Large intestine (tissue), 3 donors: ENCODE measurements at regions not wholly inside any gene's neighbourhood (a gene's known extent, or its start where the extent isn't known, plus 50 kb on each side); places are given as distances from the start of the nearest gene placed in this dataset.
A peak's percentile ranks its signal among the peaks of the same experiment; 100 is the strongest.
"Not testable (repeated sequence)": the region's sequence is repeated elsewhere in the genome, so short reads cannot be mapped to it uniquely, and the experiment has no call there.

ENCODE experiments used
- DNase-seq, 2 donors: peaks; one replicate each; pipeline versions ENCODE4 v3.0.0 to v3.0.0-alpha.2; 2013
- H3K27ac ChIP-seq: one replicate; pipeline ENCODE4 v1.5.1; 2013; ENCODE audit warnings: low read length
- H3K27me3 ChIP-seq: 2 replicates; pipeline ENCODE4 v1.6.1; 2013; ENCODE audit warnings: low read length; ENCODE audit not compliant: control insufficient read depth, insufficient read depth
- H3K36me3 ChIP-seq: 2 replicates; pipeline ENCODE4 v1.6.1; 2013; ENCODE audit warnings: low read length; ENCODE audit not compliant: control insufficient read depth, insufficient read depth
- H3K4me1 ChIP-seq: one replicate; pipeline ENCODE4 v1.6.1; 2013; ENCODE audit warnings: low read length; ENCODE audit not compliant: control insufficient read depth, insufficient read depth
- H3K4me3 ChIP-seq: one replicate; pipeline ENCODE4 v1.5.1; 2013; ENCODE audit warnings: low read length
- H3K9me3 ChIP-seq: one replicate; pipeline ENCODE4 v1.6.1; 2013; ENCODE audit warnings: mild to moderate bottlenecking, low read depth, low read length, moderate library complexity; ENCODE audit not compliant: control insufficient read depth
- WGBS: methylation state at CpG from one replicate; pipeline ENCODE4 v1.1.5; 2013; ENCODE audit warnings: low lambda C conversion rate; ENCODE audit not compliant: insufficient coverage; 5-methylcytosine and 5-hydroxymethylcytosine counted together

DNA sequence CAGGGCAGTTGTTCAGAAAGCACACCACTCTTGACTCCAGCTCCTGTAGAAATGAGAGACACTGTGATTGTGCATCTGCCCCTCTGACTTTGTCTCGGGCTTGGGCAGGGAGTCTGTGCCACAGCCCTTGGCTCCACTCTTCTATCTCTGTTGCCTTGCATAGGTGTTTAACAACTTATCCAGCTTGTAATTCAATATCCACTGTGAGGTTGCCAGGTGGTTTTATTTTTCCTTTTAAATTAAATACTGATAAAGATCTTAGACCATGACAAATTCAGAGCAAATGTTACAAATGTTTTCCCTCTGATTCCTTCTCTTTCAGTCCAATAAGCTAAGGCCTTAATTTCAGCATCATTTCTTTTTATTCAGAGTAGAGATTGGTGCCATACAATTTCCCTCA lies 421.7 kb downstream of the STK39 start:
- Histone ChIP-seq H3K27me3 (no peaks in the 10 kb centered on the region), H3K27ac (no peak overlapping the region), H3K36me3 (no peaks in the 10 kb centered on the region), H3K4me3 (no peak overlapping the region), H3K9me3 (no peaks in the 10 kb centered on the region), H3K4me1 (no peaks in the 10 kb centered on the region)
- WGBS, result no CpG with 5 or more reads among the region's 1 CpG
- no peak for DNase-seq

GRCh38 chr2:167822690-167823465 lies 424.5 kb downstream of the STK39 start:
- WGBS, result 100% methylated on average over 1 of the region's 3 CpGs
- Histone ChIP-seq H3K36me3 (no peaks in the 10 kb centered on the region), H3K27ac (no peak overlapping the region), H3K4me1 (no peaks in the 10 kb centered on the region), H3K9me3 (no peaks in the 10 kb centered on the region), H3K27me3 (no peaks in the 10 kb centered on the region), H3K4me3 (no peak overlapping the region)
- DNase-seq, result no peak

- H3K9me3 ChIP-seq, result no peaks in the 10 kb centered on the region
- 100% methylated on average over 2 of the region's 4 CpGs for WGBS
Measured at GRCh38 chr2:167820488-167820887, 426.9 kb downstream of the STK39 start.

GRCh38 chr2:167818521-167818920 lies 428.9 kb downstream of the STK39 start:
- H3K27ac ChIP-seq, result no peak overlapping the region
- H3K4me3 ChIP-seq, result no peak overlapping the region
- H3K36me3 ChIP-seq, result no peaks in the 10 kb centered on the region
- H3K4me1 ChIP-seq, result no peaks in the 10 kb centered on the region
- DNase-seq, result no peak
- no peaks in the 10 kb centered on the region for H3K27me3 ChIP-seq
- no peaks in the 10 kb centered on the region for H3K9me3 ChIP-seq
- 61% methylated on average over 4 of the region's 11 CpGs for WGBS

More at GRCh38 chr2:167820488-167820887, 426.9 kb downstream of the STK39 start:
- Histone ChIP-seq H3K27ac (no peak overlapping the region), H3K4me1 (no peaks in the 10 kb centered on the region), H3K4me3 (no peak overlapping the region), H3K36me3 (no peaks in the 10 kb centered on the region), H3K27me3 (no peaks in the 10 kb centered on the region)
- DNase-seq, result no peak

DNA sequence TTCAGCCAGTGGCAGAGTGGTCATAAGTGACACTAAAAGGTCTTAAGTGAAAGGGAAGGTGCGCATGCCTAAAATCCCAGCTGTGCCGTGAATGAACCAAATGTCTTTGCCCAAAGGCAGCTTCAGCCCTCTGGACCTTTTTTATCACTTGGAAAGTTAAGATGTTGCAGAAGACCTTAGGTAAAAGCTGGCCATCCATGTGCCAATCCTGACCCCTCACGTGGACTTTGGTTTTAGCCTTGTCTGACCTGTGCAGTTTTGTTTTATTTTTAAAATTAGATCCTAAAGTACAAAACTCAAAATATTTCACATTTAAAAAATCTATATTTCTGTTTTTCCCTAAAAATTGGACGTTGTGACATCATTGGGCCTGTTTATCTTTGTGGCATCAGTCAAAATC lies 429.5 kb downstream of the STK39 start:
- Histone ChIP-seq H3K4me1 (no peaks in the 10 kb centered on the region), H3K27me3 (no peaks in the 10 kb centered on the region), H3K4me3 (no peak overlapping the region), H3K27ac (no peak overlapping the region), H3K36me3 (no peaks in the 10 kb centered on the region), H3K9me3 (no peaks in the 10 kb centered on the region)
- DNase-seq, result no peak
- 100% methylated on average over 1 of the region's 4 CpGs for WGBS

DNA sequence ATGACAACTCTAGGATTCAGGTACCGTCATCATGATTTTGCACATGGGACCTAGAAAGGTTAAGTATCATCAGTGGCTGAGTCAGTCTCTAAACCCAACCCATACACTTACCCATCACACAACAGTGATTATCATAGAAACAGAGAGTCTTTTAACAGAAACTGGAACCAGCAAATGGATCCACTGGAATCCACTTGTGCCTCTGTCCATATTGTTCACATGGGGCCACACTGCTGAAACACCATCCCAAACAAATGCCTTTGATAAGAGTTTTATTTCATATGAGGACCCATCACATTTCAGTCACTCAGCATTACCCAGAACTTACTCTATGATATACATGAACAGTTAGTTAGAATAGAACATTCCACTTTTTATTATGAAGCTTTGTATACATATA lies 430.0 kb downstream of the STK39 start:
- Histone ChIP-seq H3K27me3 (no peaks in the 10 kb centered on the region), H3K27ac (no peak overlapping the region), H3K4me1 (no peaks in the 10 kb centered on the region), H3K4me3 (no peak overlapping the region), H3K9me3 (no peaks in the 10 kb centered on the region), H3K36me3 (no peaks in the 10 kb centered on the region)
- WGBS, result no CpG with 5 or more reads among the region's 1 CpG
- DNase-seq, result peak in 1 of 2 donors; percentile 18

GRCh38 chr2:167816874-167817290 lies 430.5 kb downstream of the STK39 start:
- no peak overlapping the region for H3K27ac ChIP-seq
- no CpG with 5 or more reads among the region's 1 CpG for whole genome bisulfite sequencing
- no peaks in the 10 kb centered on the region for H3K36me3 ChIP-seq
- H3K4me3 ChIP-seq, result no peak overlapping the region
- no peaks in the 10 kb centered on the region for H3K4me1 ChIP-seq
- H3K27me3 ChIP-seq, result no peaks in the 10 kb centered on the region
- DNase-seq, result no peak
- no peaks in the 10 kb centered on the region for H3K9me3 ChIP-seq

GRCh38 chr2:167814881-167815718 lies 432.3 kb downstream of the STK39 start:
- Histone ChIP-seq H3K4me1 (no peaks in the 10 kb centered on the region), H3K27ac (no peak overlapping the region), H3K36me3 (no peaks in the 10 kb centered on the region), H3K4me3 (no peak overlapping the region), H3K27me3 (no peaks in the 10 kb centered on the region), H3K9me3 (no peaks in the 10 kb centered on the region)
- 59% methylated on average over 3 of the region's 10 CpGs for WGBS
- DNase-seq, result peak; percentile 10 to 39

DNA sequence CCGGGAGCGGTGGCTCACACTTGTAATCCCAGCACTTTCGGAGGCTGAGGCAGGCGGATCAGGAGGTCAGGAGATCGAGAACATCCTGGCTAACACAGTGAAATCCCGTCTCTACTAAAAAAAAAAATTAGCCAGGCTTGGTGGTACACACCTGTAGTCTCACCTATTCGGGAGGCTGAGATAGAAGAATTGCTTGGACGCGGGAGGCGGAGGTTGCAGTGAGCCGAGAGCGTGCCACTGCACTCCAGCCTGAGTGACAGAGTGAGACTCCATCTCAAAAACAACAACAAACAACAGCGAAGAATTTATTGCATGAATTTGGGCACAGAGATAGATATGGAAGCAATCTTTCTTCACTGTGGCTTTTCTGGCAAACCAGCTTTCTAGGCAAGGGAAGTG lies 432.9 kb downstream of the STK39 start:
- H3K4me3 ChIP-seq, H3K36me3 ChIP-seq, H3K4me1 ChIP-seq, H3K27ac ChIP-seq, H3K9me3 ChIP-seq, H3K27me3 ChIP-seq, DNase-seq: not testable (repeated sequence)
- WGBS, result no CpG with 5 or more reads among the region's 13 CpGs

- not testable (repeated sequence) for H3K27ac ChIP-seq, H3K36me3 ChIP-seq, H3K27me3 ChIP-seq, DNase-seq, H3K4me3 ChIP-seq, H3K9me3 ChIP-seq, H3K4me1 ChIP-seq
- no CpG with 5 or more reads among the region's 9 CpGs for WGBS
Measured at GRCh38 chr2:167809799-167810198, 437.6 kb downstream of the STK39 start.
